ENCODE measurements at regions not wholly inside any gene's neighbourhood (a gene's known extent, or its start where the extent isn't known, plus 50 kb on each side); places are given as distances from the start of the nearest gene placed in this dataset.

DNA sequence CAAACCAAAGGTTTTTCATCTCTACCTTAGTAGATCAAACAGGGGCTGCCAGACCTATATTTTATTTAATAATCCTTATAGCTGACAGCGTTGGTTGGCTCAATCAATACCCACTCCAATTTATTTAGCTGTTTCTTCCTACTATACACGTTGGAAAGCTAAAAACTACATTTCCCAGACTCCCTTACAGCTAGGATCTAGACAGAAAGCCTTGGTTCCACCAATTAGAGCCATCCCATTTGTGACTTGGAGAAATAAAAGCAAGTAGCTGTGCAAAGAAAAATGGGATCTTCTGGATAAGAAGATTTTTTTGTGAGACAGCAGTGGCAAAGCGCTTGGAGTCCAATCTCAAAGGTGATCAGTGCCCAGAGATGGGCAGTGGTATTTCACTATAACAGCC lies 331.3 kb upstream of the MEIS1 start:
- TF ChIP-seq, protein P1, sequence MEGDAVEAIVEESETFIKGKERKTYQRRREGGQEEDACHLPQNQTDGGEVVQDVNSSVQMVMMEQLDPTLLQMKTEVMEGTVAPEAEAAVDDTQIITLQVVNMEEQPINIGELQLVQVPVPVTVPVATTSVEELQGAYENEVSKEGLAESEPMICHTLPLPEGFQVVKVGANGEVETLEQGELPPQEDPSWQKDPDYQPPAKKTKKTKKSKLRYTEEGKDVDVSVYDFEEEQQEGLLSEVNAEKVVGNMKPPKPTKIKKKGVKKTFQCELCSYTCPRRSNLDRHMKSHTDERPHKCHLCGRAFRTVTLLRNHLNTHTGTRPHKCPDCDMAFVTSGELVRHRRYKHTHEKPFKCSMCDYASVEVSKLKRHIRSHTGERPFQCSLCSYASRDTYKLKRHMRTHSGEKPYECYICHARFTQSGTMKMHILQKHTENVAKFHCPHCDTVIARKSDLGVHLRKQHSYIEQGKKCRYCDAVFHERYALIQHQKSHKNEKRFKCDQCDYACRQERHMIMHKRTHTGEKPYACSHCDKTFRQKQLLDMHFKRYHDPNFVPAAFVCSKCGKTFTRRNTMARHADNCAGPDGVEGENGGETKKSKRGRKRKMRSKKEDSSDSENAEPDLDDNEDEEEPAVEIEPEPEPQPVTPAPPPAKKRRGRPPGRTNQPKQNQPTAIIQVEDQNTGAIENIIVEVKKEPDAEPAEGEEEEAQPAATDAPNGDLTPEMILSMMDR (IDR thresholded peaks at IDR 0.05 in 4 of 5, conservative IDR thresholded peaks at IDR 0.05 in 1 of 5), result no peak
- TF ChIP-seq POLR2A (IDR thresholded peaks at IDR 0.05), result no peak
